Stimulated activated CD4-positive, alpha-beta T cell treated with anti-CD3 and anti-CD28 coated beads, TNF-alpha, amount 100 ng/mL, for 1 hour (primary cell): ENCODE measurements at regions not wholly inside any gene's neighbourhood (a gene's known extent, or its start where the extent isn't known, plus 50 kb on each side); places are given as distances from the start of the nearest gene placed in this dataset.

Source experiments
- DNase-seq, 3 donors: peaks; one replicate each; pipeline ENCODE4 v3.0.0-alpha.2; 2020; ENCODE audit warnings: low read depth in 3 of 3, low spot score in 1 of 3

- no peak for DNase-seq
Observed at GRCh38 chr11:115761817-115762216, 257.6 kb upstream of the CADM1 start.

GRCh38 chr11:115761348-115761747 is 257.1 kb upstream of the CADM1 start:
- DNase-seq, result no peak

GRCh38 chr11:115760461-115761320 is 256.5 kb upstream of the CADM1 start:
- DNase-seq, result no peak

- DNase-seq, result no peak
Observed at GRCh38 chr11:115759622-115760460, 255.6 kb upstream of the CADM1 start.

GRCh38 chr11:115758011-115758410 is 253.8 kb upstream of the CADM1 start:
- no peak for DNase-seq

- DNase-seq, result no peak
Observed at GRCh38 chr11:115751243-115752015, 247.2 kb upstream of the CADM1 start.

GRCh38 chr11:115745610-115746512 is 241.6 kb upstream of the CADM1 start:
- DNase-seq, result no peak

GRCh38 chr11:115745066-115745465 is 240.9 kb upstream of the CADM1 start:
- DNase-seq, result no peak

GRCh38 chr11:115743719-115744118 is 239.5 kb upstream of the CADM1 start:
- DNase-seq, result no peak

- DNase-seq, result no peak
Observed at GRCh38 chr11:115741376-115742107, 237.3 kb upstream of the CADM1 start.

- DNase-seq, result no peak
Observed at GRCh38 chr11:115740324-115740723, 236.1 kb upstream of the CADM1 start.

- no peak for DNase-seq
Observed at GRCh38 chr11:115739878-115740277, 235.7 kb upstream of the CADM1 start.

- no peak for DNase-seq
Observed at GRCh38 chr11:115739146-115739545, 234.9 kb upstream of the CADM1 start.

GRCh38 chr11:115737875-115738274 is 233.7 kb upstream of the CADM1 start:
- DNase-seq, result no peak

GRCh38 chr11:115736146-115736545 is 231.9 kb upstream of the CADM1 start:
- DNase-seq, result no peak

GRCh38 chr11:115724666-115725065 is 220.5 kb upstream of the CADM1 start:
- no peak for DNase-seq

GRCh38 chr11:115722711-115723110 is 218.5 kb upstream of the CADM1 start:
- no peak for DNase-seq

GRCh38 chr11:115721296-115721995 is 217.2 kb upstream of the CADM1 start:
- DNase-seq, result no peak

- no peak for DNase-seq
Observed at GRCh38 chr11:115720602-115721245, 216.5 kb upstream of the CADM1 start.
